ENCODE measurements at regions not wholly inside any gene's neighbourhood (a gene's known extent, or its start where the extent isn't known, plus 50 kb on each side); places are given as distances from the start of the nearest gene placed in this dataset.

- 63% methylated on average over 4 of the region's 7 CpGs for WGBS (ENCODE audit: insufficient coverage, low coverage, low lambda C conversion rate, missing lambda C conversion rate)
- no peak for ATAC-seq
- no peaks in the 10 kb centered on the region for H3K36me3 ChIP-seq
- H3K27ac ChIP-seq, result no peak overlapping the region
- H3K4me1 ChIP-seq, result no peaks in the 10 kb centered on the region
- DNase-seq, result no peak
- intact Hi-C loops (cut with DNase I), result no loop called here
- H3K27me3 ChIP-seq, result no peaks in the 10 kb centered on the region
- no peak overlapping the region for H3K4me3 ChIP-seq
- no peaks in the 10 kb centered on the region for H3K9me3 ChIP-seq
- no peak for TF ChIP-seq CTCF (IDR thresholded peaks at IDR 0.05)
- TF ChIP-seq POLR2A (IDR thresholded peaks at IDR 0.05), result no peak
Measured at GRCh38 chr2:216787851-216788540, 71.9 kb downstream of the TNP1 start.

- TF ChIP-seq POLR2A (IDR thresholded peaks at IDR 0.05) (no peak), CTCF (IDR thresholded peaks at IDR 0.05) (no peak)
- Histone ChIP-seq H3K27me3 (no peaks in the 10 kb centered on the region), H3K4me3 (no peak overlapping the region), H3K36me3 (no peaks in the 10 kb centered on the region), H3K27ac (no peak overlapping the region), H3K9me3 (no peaks in the 10 kb centered on the region), H3K4me1 (no peaks in the 10 kb centered on the region)
- ATAC-seq (peak; percentile 22 to 91 (median 65)), DNase-seq (no peak)
- intact Hi-C loops (cut with DNase I), result no loop called here
- WGBS (ENCODE audit: insufficient coverage, low coverage, low lambda C conversion rate, missing lambda C conversion rate), result 46% methylated on average over 7 of the region's 9 CpGs
Measured at GRCh38 chr2:216786676-216787075, 73.2 kb downstream of the TNP1 start.

DNA sequence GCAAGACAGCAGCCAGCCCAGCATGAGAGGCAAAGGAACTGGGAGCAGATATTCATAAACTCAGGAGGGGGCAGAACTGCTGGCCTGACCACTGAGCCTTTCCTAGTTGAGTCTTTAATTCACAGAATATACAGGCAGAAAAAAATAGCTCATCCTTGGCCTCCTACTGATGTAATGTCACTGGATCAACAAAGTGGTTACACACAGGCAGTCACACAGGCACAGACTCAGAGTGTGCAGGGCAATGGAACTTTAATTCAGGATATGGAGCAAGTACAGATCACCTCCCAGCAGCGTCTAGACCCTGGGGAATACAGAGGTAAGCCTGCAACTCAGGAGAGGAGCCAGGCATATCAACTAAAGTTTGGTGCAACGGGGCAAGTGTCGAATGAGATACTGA, 75.4 kb downstream of the TNP1 start:
- Histone ChIP-seq H3K27ac (no peak overlapping the region), H3K4me3 (no peak overlapping the region), H3K9me3 (no peaks in the 10 kb centered on the region), H3K27me3 (no peaks in the 10 kb centered on the region), H3K4me1 (no peaks in the 10 kb centered on the region), H3K36me3 (no peaks in the 10 kb centered on the region)
- ATAC-seq, result no peak
- TF ChIP-seq POLR2A (IDR thresholded peaks at IDR 0.05) (no peak), CTCF (IDR thresholded peaks at IDR 0.05) (no peak)
- no peak for DNase-seq
- WGBS (ENCODE audit: insufficient coverage, low coverage, low lambda C conversion rate, missing lambda C conversion rate), result no CpG with 5 or more reads among the region's 3 CpGs
- intact Hi-C loops (cut with DNase I), result no loop called here

GRCh38 chr2:216781709-216782108, 78.2 kb downstream of the TNP1 start:
- TF ChIP-seq CTCF (IDR thresholded peaks at IDR 0.05) (no peak), POLR2A (IDR thresholded peaks at IDR 0.05) (no peak)
- H3K9me3 ChIP-seq, result no peaks in the 10 kb centered on the region
- no peaks in the 10 kb centered on the region for H3K4me1 ChIP-seq
- DNase-seq (no peak), ATAC-seq (no peak)
- H3K27ac ChIP-seq, result no peak overlapping the region
- no peaks in the 10 kb centered on the region for H3K36me3 ChIP-seq
- intact Hi-C loops (cut with DNase I), result no loop called here
- H3K27me3 ChIP-seq, result no peaks in the 10 kb centered on the region
- no peak overlapping the region for H3K4me3 ChIP-seq
- WGBS (ENCODE audit: insufficient coverage, low coverage, low lambda C conversion rate, missing lambda C conversion rate), result 88% methylated on average over 4 of the region's 4 CpGs

GRCh38 chr2:216780843-216781242, 79.0 kb downstream of the TNP1 start:
- intact Hi-C loops (cut with DNase I), result no loop called here
- Histone ChIP-seq H3K27ac (no peak overlapping the region), H3K4me3 (no peak overlapping the region), H3K4me1 (no peaks in the 10 kb centered on the region), H3K9me3 (no peaks in the 10 kb centered on the region), H3K36me3 (no peaks in the 10 kb centered on the region), H3K27me3 (no peaks in the 10 kb centered on the region)
- ATAC-seq, result no peak
- no peak for TF ChIP-seq CTCF (IDR thresholded peaks at IDR 0.05)
- WGBS (ENCODE audit: insufficient coverage, low coverage, low lambda C conversion rate, missing lambda C conversion rate), result 97% methylated on average over 4 of the region's 4 CpGs
- DNase-seq, result no peak

Data from right lobe of liver (tissue), 6 donors.